Hepatocyte (in vitro differentiated cells): ENCODE measurements at regions not wholly inside any gene's neighbourhood (a gene's known extent, or its start where the extent isn't known, plus 50 kb on each side); places are given as distances from the start of the nearest gene placed in this dataset.

Experiments used
- DNase-seq: peaks from one replicate; pipeline ENCODE4 v3.0.0-alpha.2; 2016; ENCODE audit warnings: low spot score
- H2AFZ ChIP-seq: fragments of 200-600 bp; sonication (generic); 2 replicates; pipeline ENCODE4 v1.6.0; 2016; ENCODE audit warnings: antibody characterized with exemption, mild to moderate bottlenecking
- H3K27ac ChIP-seq: fragments of 200-600 bp; sonication (generic); 2 replicates; pipeline ENCODE4 v1.5.1; 2016; ENCODE audit warnings: mild to moderate bottlenecking
- H3K27me3 ChIP-seq: fragments of 200-600 bp; sonication (generic); 2 replicates; pipeline ENCODE4 v1.6.1; 2016
- H3K36me3 ChIP-seq: fragments of 200-600 bp; sonication (generic); replicated peaks from 2 replicates; pipeline ENCODE4 v1.5.1; 2016; ENCODE audit warnings: low read depth; ENCODE audit not compliant: insufficient read depth
- H3K4me1 ChIP-seq: fragments of 200-600 bp; sonication (generic); 2 replicates; pipeline ENCODE4 v1.5.1; 2016; ENCODE audit warnings: mild to moderate bottlenecking, moderate library complexity; ENCODE audit not compliant: insufficient read depth
- H3K4me2 ChIP-seq: fragments of 200-600 bp; sonication (generic); 2 replicates; pipeline ENCODE4 v1.6.0; 2016
- H3K4me3 ChIP-seq: fragments of 200-600 bp; sonication (generic); 2 replicates; pipeline ENCODE4 v1.5.1; 2016; ENCODE audit warnings: mild to moderate bottlenecking
- H3K79me2 ChIP-seq: fragments of 200-600 bp; sonication (generic); 2 replicates; pipeline ENCODE4 v1.6.0; 2017; ENCODE audit warnings: mild to moderate bottlenecking
- H3K9me2 ChIP-seq: fragments of 200-600 bp; sonication (generic); replicated peaks from 2 replicates; pipeline ENCODE4 v1.6.0; 2017; ENCODE audit warnings: mild to moderate bottlenecking; ENCODE audit not compliant: insufficient read depth
- H3K9me3 ChIP-seq: fragments of 200-600 bp; sonication (generic); 2 replicates; pipeline ENCODE4 v1.5.1; 2016; ENCODE audit warnings: low read depth, mild to moderate bottlenecking
- H4K20me1 ChIP-seq: fragments of 200-600 bp; sonication (generic); 2 replicates; pipeline ENCODE4 v1.6.0; 2016; ENCODE audit warnings: mild to moderate bottlenecking; ENCODE audit not compliant: insufficient read depth, poor library complexity, severe bottlenecking
- EZH2phosphoT487 ChIP-seq: fragments of 200-600 bp; sonication (generic); IDR thresholded peaks from one replicate; pipeline ENCODE4 v1.6.1; 2018; ENCODE audit warnings: antibody characterized with exemption, mild to moderate bottlenecking, low read depth, moderate library complexity; ENCODE audit not compliant: unreplicated experiment, severe bottlenecking
- WGBS: methylation state at CpG from one replicate; pipeline ENCODE4 v1.1.6; 2016; ENCODE audit warnings: low lambda C conversion rate; ENCODE audit errors: missing lambda C conversion rate; 5-methylcytosine and 5-hydroxymethylcytosine counted together
- TF ChIP-seq, protein P1 (sequence below): fragments of 200-600 bp; sonication (generic); IDR thresholded peaks from 2 replicates; pipeline ENCODE4 v1.5.1; 2016; ENCODE audit warnings: antibody characterized with exemption, mild to moderate bottlenecking; ENCODE audit not compliant: poor library complexity

DNA sequence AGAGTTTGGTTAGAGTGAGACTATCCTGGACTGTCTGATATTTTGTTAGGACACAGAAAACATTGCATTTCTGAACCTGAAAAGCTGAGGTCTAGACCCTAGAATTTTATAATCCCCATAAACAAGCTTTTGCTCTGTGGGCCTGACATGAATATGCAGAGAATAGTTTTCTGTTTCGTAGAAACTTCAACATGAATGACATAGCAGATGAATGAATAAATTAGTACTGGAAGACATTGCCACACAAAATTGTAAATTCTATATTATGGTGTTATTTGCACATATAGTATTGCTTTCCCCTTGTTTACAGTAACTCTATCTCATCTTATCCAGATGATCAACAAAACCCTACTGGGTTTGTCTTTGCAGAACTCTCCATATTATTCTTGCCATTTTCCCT lies 54.9 kb upstream of the MAML3 start:
- Histone ChIP-seq H3K9me2 (no peaks in the 10 kb centered on the region), H3K27ac (no peak overlapping the region), H3K4me2 (no peak overlapping the region), H3K4me1 (peaks cover 6% of the 10 kb centered on the region), H2AFZ (no peak overlapping the region), H3K36me3 (no peaks in the 10 kb centered on the region), H3K4me3 (no peak overlapping the region), H3K27me3 (no peaks in the 10 kb centered on the region), H3K79me2 (no peaks in the 10 kb centered on the region), H3K9me3 (no peaks in the 10 kb centered on the region), H4K20me1 (no peaks in the 10 kb centered on the region)
- DNase-seq = no peak
- WGBS = 89% methylated on average over 1 of the region's 1 CpG
- TF ChIP-seq, protein P1, sequence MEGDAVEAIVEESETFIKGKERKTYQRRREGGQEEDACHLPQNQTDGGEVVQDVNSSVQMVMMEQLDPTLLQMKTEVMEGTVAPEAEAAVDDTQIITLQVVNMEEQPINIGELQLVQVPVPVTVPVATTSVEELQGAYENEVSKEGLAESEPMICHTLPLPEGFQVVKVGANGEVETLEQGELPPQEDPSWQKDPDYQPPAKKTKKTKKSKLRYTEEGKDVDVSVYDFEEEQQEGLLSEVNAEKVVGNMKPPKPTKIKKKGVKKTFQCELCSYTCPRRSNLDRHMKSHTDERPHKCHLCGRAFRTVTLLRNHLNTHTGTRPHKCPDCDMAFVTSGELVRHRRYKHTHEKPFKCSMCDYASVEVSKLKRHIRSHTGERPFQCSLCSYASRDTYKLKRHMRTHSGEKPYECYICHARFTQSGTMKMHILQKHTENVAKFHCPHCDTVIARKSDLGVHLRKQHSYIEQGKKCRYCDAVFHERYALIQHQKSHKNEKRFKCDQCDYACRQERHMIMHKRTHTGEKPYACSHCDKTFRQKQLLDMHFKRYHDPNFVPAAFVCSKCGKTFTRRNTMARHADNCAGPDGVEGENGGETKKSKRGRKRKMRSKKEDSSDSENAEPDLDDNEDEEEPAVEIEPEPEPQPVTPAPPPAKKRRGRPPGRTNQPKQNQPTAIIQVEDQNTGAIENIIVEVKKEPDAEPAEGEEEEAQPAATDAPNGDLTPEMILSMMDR = no peak
- TF ChIP-seq EZH2phosphoT487 = no peak
